Neuron (in vitro differentiated cells): ENCODE measurements at regions not wholly inside any gene's neighbourhood (a gene's known extent, or its start where the extent isn't known, plus 50 kb on each side); places are given as distances from the start of the nearest gene placed in this dataset.
A peak's percentile ranks its signal among the peaks of the same experiment; 100 is the strongest.
"Not testable (repeated sequence)": the region's sequence is repeated elsewhere in the genome, so short reads cannot be mapped to it uniquely, and the experiment has no call there.

ENCODE experiments used
- H2AFZ ChIP-seq: one replicate; pipeline ENCODE4 v1.6.1; 2013; ENCODE audit warnings: low read depth, mild to moderate bottlenecking, inconsistent platforms, low read length, moderate library complexity
- H3K27me3 ChIP-seq: one replicate; pipeline ENCODE4 v1.6.1; 2013; ENCODE audit warnings: low read length; ENCODE audit not compliant: insufficient read depth
- H3K36me3 ChIP-seq: one replicate; pipeline ENCODE4 v1.6.1; 2013; ENCODE audit warnings: low read length; ENCODE audit not compliant: insufficient read depth
- H3K4me1 ChIP-seq: one replicate; pipeline ENCODE4 v1.6.1; 2013; ENCODE audit warnings: low read length; ENCODE audit not compliant: insufficient read depth
- H3K4me3 ChIP-seq: 2 replicates; pipeline ENCODE4 v1.5.1; 2013; ENCODE audit warnings: mild to moderate bottlenecking, low read length, moderate library complexity
- H3K9me3 ChIP-seq: one replicate; pipeline ENCODE4 v1.6.1; 2013; ENCODE audit warnings: low read length

DNA sequence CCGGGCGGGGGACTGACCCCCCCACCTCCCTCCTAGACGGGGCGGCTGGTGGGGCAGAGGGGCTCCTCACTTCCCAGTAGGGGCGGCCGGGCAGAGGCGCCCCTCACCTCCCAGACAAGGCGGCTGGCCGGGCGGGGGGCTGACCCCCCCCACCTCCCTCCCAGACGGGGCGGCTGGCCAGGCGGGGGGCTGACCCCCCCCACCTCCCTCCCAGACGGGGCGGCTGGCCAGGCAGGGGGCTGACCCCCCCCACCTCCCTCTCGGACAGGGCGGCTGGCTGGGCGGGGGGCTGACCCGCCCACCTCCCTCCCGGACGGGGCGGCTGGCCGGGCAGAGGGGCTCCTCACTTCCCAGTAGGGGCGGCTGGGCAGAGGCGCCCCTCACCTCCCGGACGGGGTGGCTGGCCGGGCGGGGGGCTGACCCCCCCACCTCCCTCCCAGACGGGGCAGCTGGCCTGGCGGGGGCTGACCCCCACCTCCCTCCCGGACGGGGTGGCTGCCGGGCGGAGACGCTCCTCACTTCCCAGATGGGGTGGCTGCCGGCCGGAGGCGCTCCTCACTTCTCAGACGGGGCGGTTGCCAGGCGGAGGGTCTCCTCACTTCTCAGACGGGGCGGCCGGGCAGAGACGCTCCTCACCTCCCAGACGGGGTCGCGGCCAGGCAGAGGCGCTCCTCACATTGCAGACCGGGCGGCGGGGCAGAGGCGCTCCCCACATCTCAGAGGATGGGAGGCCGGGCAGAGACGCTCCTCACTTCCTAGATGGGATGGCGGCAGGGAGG, 71.4 kb upstream of the LRPPRC start:
- H2AFZ ChIP-seq, H3K36me3 ChIP-seq, H3K4me3 ChIP-seq, H3K27me3 ChIP-seq, H3K4me1 ChIP-seq, H3K9me3 ChIP-seq: not testable (repeated sequence)

DNA sequence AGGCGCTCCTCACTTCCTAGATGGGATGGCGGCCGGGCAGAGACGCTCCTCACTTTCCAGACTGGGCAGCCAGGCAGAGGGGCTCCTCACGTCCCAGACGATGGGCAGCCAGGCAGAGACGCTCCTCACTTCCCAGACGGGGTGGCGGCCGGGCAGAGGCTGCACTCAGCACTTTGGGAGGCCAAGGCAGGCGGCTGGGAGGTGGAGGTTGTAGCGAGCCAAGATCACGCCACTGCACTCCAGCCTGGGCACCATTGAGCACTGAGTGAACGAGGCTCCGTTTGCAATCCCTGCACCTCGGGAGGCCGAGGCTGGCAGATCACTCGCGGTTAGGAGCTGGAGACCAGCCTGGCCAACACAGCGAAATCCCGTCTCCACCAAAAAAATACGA, 72.0 kb upstream of the LRPPRC start:
- not testable (repeated sequence) for H3K36me3 ChIP-seq, H3K27me3 ChIP-seq, H3K4me3 ChIP-seq, H2AFZ ChIP-seq, H3K9me3 ChIP-seq, H3K4me1 ChIP-seq

DNA sequence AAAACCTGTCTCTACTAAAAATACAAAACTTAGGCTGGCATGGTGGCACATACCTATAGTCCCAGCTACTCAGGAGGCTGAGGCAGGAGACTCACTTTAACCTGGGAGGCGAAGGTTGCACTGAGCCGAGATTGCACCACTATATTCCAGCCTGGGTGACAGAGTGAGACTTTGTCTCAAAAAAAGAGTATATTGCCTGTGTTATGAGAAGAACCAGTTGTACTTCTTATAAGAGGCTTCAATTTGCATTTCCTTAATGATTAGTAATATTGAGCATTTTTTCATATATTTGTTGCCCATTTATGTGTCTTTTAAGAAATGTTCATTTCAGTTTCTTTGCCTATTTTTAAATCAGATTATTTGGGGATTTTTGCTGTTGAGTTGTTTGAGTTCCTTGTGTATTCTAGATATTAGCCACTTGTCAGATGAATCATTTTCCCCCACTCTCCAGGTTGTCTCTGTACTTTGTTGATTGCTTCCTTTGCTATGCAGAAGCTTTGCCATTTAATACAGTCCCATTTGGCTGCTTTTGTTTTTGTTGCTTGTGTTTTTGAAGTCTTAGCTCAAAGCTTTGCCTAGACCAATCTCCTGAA, 75.8 kb upstream of the LRPPRC start:
- H3K27me3 ChIP-seq = no peaks in the 10 kb centered on the region
- H3K4me3 ChIP-seq = no peak overlapping the region
- no peak overlapping the region for H2AFZ ChIP-seq
- no peaks in the 10 kb centered on the region for H3K36me3 ChIP-seq
- no peaks in the 10 kb centered on the region for H3K4me1 ChIP-seq
- H3K9me3 ChIP-seq = peaks cover 2% of the 10 kb centered on the region

GRCh38 chr2:44073667-44074066, 77.9 kb upstream of the LRPPRC start:
- not testable (repeated sequence) for H3K4me3 ChIP-seq, H2AFZ ChIP-seq, H3K27me3 ChIP-seq, H3K9me3 ChIP-seq, H3K4me1 ChIP-seq, H3K36me3 ChIP-seq

- H2AFZ ChIP-seq, H3K4me1 ChIP-seq, H3K36me3 ChIP-seq, H3K4me3 ChIP-seq, H3K9me3 ChIP-seq, H3K27me3 ChIP-seq: not testable (repeated sequence)
Observed at GRCh38 chr2:44074795-44075194, 79.0 kb upstream of the LRPPRC start.

- no peaks in the 10 kb centered on the region for H3K4me1 ChIP-seq
- H3K4me3 ChIP-seq = no peak overlapping the region
- no peaks in the 10 kb centered on the region for H3K27me3 ChIP-seq
- no peaks in the 10 kb centered on the region for H3K9me3 ChIP-seq
- H2AFZ ChIP-seq = no peak overlapping the region
- H3K36me3 ChIP-seq = no peaks in the 10 kb centered on the region
Observed at GRCh38 chr2:44075541-44075940, 79.8 kb upstream of the LRPPRC start.

DNA sequence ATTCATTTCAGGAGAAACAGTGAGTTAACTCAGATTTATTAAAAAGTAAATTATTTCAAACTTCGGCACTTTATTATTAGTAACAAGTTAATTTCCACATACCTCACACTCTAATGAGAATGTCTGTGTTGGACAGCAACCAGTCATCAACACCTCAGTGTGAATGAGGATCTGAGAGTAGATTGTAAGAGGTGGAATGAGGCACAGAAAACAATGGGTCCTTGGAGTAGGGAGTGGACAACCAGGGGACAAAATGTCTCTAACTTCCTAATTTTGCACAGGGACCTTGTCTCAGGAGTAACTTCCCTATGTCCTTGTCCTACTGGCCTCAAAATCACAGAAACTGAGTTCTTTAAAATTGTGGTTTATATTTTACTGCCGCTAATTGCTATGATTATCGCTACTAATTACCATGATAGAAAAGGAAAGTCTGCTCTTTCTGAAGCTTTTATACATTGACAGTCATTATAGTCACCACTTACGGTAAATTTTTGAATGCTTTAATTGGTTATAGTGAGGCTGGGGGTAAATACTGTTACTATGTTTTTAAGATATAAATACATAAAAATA, 82.2 kb upstream of the LRPPRC start:
- Histone ChIP-seq H2AFZ (no peak overlapping the region), H3K36me3 (no peaks in the 10 kb centered on the region), H3K9me3 (no peaks in the 10 kb centered on the region), H3K4me1 (no peaks in the 10 kb centered on the region), H3K27me3 (no peaks in the 10 kb centered on the region), H3K4me3 (no peak overlapping the region)

- Histone ChIP-seq H3K4me3 (no peak overlapping the region), H2AFZ (no peak overlapping the region), H3K4me1 (no peaks in the 10 kb centered on the region), H3K9me3 (no peaks in the 10 kb centered on the region), H3K27me3 (no peaks in the 10 kb centered on the region), H3K36me3 (no peaks in the 10 kb centered on the region)
Observed at GRCh38 chr2:44079686-44080085, 83.9 kb upstream of the LRPPRC start.

DNA sequence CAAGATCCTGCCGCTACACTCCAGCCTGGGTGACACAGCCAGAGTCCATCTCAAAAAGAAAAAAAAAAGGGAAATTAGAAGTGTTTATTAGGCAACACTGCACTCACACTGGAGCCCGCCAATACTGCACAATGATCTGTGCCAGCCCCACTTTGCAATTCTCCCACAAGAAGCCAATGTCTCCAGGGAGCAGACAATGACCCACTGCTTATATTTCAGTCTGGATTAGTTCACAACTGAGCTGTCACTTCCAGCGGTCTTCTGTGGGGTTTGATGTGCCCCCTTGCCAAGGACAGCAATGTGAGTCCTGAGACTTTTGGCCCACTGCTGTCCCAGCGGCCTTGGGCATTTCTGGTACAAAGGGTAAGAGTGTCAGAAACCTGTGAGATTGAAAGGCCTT, 85.6 kb upstream of the PPM1B start:
- H3K4me3 ChIP-seq = no peak overlapping the region
- H3K4me1 ChIP-seq = peaks cover 5% of the 10 kb centered on the region
- no peak overlapping the region for H2AFZ ChIP-seq
- no peaks in the 10 kb centered on the region for H3K9me3 ChIP-seq
- no peaks in the 10 kb centered on the region for H3K36me3 ChIP-seq
- H3K27me3 ChIP-seq = no peaks in the 10 kb centered on the region

- Histone ChIP-seq H3K4me3 (no peak overlapping the region), H3K27me3 (no peaks in the 10 kb centered on the region), H3K36me3 (no peaks in the 10 kb centered on the region), H3K4me1 (peaks cover 6% of the 10 kb centered on the region), H3K9me3 (no peaks in the 10 kb centered on the region), H2AFZ (no peak overlapping the region)
Observed at GRCh38 chr2:44084850-44085249, 83.8 kb upstream of the PPM1B start.

DNA sequence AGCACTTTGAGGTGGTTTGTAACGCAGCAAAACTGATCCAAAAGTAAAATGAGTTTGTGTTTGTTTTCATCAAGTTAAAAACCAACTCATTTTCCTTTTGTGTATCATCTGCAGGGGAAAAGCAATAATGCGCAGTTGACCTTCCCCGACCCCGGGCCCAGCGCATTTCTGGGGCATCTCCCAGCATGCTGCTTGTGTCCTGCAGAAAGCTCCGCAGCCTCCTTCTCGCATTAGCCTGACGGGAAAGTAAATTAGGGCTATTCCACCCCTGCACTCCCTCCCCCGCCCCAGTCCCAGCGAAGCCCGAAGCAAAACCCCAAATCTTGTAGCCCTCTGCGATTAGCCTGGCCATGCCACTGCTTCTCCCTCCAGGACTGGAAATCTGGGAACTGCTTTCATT, 82.0 kb upstream of the PPM1B start:
- no peaks in the 10 kb centered on the region for H3K9me3 ChIP-seq
- no peak overlapping the region for H3K4me3 ChIP-seq
- peak overlapping the region; percentile 92 for H2AFZ ChIP-seq
- H3K4me1 ChIP-seq = peaks cover 6% of the 10 kb centered on the region
- H3K27me3 ChIP-seq = peaks cover 3% of the 10 kb centered on the region
- no peaks in the 10 kb centered on the region for H3K36me3 ChIP-seq

GRCh38 chr2:44087036-44087713, 81.5 kb upstream of the PPM1B start:
- Histone ChIP-seq H3K27me3 (peaks cover 3% of the 10 kb centered on the region), H3K36me3 (no peaks in the 10 kb centered on the region), H3K9me3 (no peaks in the 10 kb centered on the region)

DNA sequence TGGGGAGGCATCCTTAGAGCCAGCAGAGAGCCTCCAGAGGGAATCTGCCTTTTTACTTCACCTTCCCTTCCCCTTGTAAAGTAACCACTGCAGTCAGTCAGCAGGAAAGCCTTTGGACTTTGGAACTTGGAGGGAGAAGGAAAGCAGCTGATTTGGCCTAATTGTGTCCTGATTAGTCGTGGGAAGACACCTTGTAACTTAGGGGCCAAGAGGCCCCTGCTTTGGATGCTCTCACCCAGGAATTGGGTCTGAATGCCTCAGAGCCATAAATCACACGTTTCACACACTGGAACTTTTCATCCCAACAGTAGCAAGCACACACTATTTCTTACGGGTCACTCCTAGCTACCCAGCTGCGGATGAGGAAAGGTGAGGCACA, 81.0 kb upstream of the PPM1B start:
- H3K4me1 ChIP-seq = peaks cover 6% of the 10 kb centered on the region
- peak overlapping the region; percentile 92 for H2AFZ ChIP-seq
- H3K9me3 ChIP-seq = no peaks in the 10 kb centered on the region
- H3K27me3 ChIP-seq = peaks cover 3% of the 10 kb centered on the region
- no peaks in the 10 kb centered on the region for H3K36me3 ChIP-seq
- H3K4me3 ChIP-seq = peak overlapping the region; percentile 50

More at GRCh38 chr2:44087036-44087713, 81.5 kb upstream of the PPM1B start:
- Histone ChIP-seq H3K4me1 (peaks cover 6% of the 10 kb centered on the region), H2AFZ (peak overlapping the region; percentile 92), H3K4me3 (peak overlapping the region; percentile 50)
